ENCODE measurements at regions not wholly inside any gene's neighbourhood (a gene's known extent, or its start where the extent isn't known, plus 50 kb on each side); places are given as distances from the start of the nearest gene placed in this dataset.

GRCh38 chr3:55244247-55244646 lies 242.9 kb downstream of the WNT5A start:
- DNase-seq (ENCODE audit: low read depth in 2 of 3, low spot score in 1 of 3) = no peak

- DNase-seq (ENCODE audit: low read depth in 2 of 3, low spot score in 1 of 3) = no peak
Observed at GRCh38 chr3:55243678-55244077, 243.4 kb downstream of the WNT5A start.

GRCh38 chr3:55242921-55243320 lies 244.2 kb downstream of the WNT5A start:
- no peak for DNase-seq (ENCODE audit: low read depth in 2 of 3, low spot score in 1 of 3)

- DNase-seq (ENCODE audit: low read depth in 2 of 3, low spot score in 1 of 3) = no peak
Observed at GRCh38 chr3:55241098-55241497, 246.0 kb downstream of the WNT5A start.

GRCh38 chr3:55235416-55235815 lies 251.7 kb downstream of the WNT5A start:
- no peak for DNase-seq (ENCODE audit: low read depth in 2 of 3, low spot score in 1 of 3)

- DNase-seq (ENCODE audit: low read depth in 2 of 3, low spot score in 1 of 3) = no peak
Observed at GRCh38 chr3:55226696-55227095, 260.4 kb downstream of the WNT5A start.

GRCh38 chr3:55218577-55218976 lies 268.5 kb downstream of the WNT5A start:
- DNase-seq (ENCODE audit: low read depth in 2 of 3, low spot score in 1 of 3) = no peak

GRCh38 chr3:55207744-55208143 lies 279.4 kb downstream of the WNT5A start:
- no peak for DNase-seq (ENCODE audit: low read depth in 2 of 3, low spot score in 1 of 3)

GRCh38 chr3:55205990-55206389 lies 278.1 kb upstream of the LRTM1 start:
- no peak for DNase-seq (ENCODE audit: low read depth in 2 of 3, low spot score in 1 of 3)

GRCh38 chr3:55204417-55204816 lies 276.6 kb upstream of the LRTM1 start:
- DNase-seq (ENCODE audit: low read depth in 2 of 3, low spot score in 1 of 3) = no peak

GRCh38 chr3:55203546-55203945 lies 275.7 kb upstream of the LRTM1 start:
- DNase-seq (ENCODE audit: low read depth in 2 of 3, low spot score in 1 of 3) = no peak

GRCh38 chr3:55203006-55203405 lies 275.1 kb upstream of the LRTM1 start:
- DNase-seq (ENCODE audit: low read depth in 2 of 3, low spot score in 1 of 3) = no peak

GRCh38 chr3:55202326-55202725 lies 274.5 kb upstream of the LRTM1 start:
- no peak for DNase-seq (ENCODE audit: low read depth in 2 of 3, low spot score in 1 of 3)

GRCh38 chr3:55201779-55202178 lies 273.9 kb upstream of the LRTM1 start:
- DNase-seq (ENCODE audit: low read depth in 2 of 3, low spot score in 1 of 3) = no peak

- DNase-seq (ENCODE audit: low read depth in 2 of 3, low spot score in 1 of 3) = no peak
Observed at GRCh38 chr3:55200906-55201305, 273.0 kb upstream of the LRTM1 start.

- DNase-seq (ENCODE audit: low read depth in 2 of 3, low spot score in 1 of 3) = no peak
Observed at GRCh38 chr3:55198554-55198953, 270.7 kb upstream of the LRTM1 start.

- no peak for DNase-seq (ENCODE audit: low read depth in 2 of 3, low spot score in 1 of 3)
Observed at GRCh38 chr3:55197021-55197420, 269.2 kb upstream of the LRTM1 start.

GRCh38 chr3:55196495-55196894 lies 268.6 kb upstream of the LRTM1 start:
- no peak for DNase-seq (ENCODE audit: low read depth in 2 of 3, low spot score in 1 of 3)

- no peak for DNase-seq (ENCODE audit: low read depth in 2 of 3, low spot score in 1 of 3)
Observed at GRCh38 chr3:55194376-55194775, 266.5 kb upstream of the LRTM1 start.

- DNase-seq (ENCODE audit: low read depth in 2 of 3, low spot score in 1 of 3) = no peak
Observed at GRCh38 chr3:55191911-55192775, 264.3 kb upstream of the LRTM1 start.

GRCh38 chr3:55190331-55190730 lies 262.5 kb upstream of the LRTM1 start:
- DNase-seq (ENCODE audit: low read depth in 2 of 3, low spot score in 1 of 3) = no peak

GRCh38 chr3:55189359-55189801 lies 261.5 kb upstream of the LRTM1 start:
- no peak for DNase-seq (ENCODE audit: low read depth in 2 of 3, low spot score in 1 of 3)

GRCh38 chr3:55185380-55185779 lies 257.5 kb upstream of the LRTM1 start:
- DNase-seq (ENCODE audit: low read depth in 2 of 3, low spot score in 1 of 3) = no peak
